Embryonic facial prominence (tissue), 1 donor: ENCODE measurements at regions not wholly inside any gene's neighbourhood (a gene's known extent, or its start where the extent isn't known, plus 50 kb on each side); places are given as distances from the start of the nearest gene placed in this dataset.

ENCODE experiments used
- DNase-seq: peaks from one replicate; pipeline ENCODE4 v3.0.0-alpha.2; 2016; ENCODE audit errors: extremely low spot score

- DNase-seq, result no peak
Measured at GRCh38 chrX:39972340-39972739, 125.4 kb downstream of the BCOR start.

- no peak for DNase-seq
Measured at GRCh38 chrX:39973810-39974209, 123.9 kb downstream of the BCOR start.

GRCh38 chrX:39974270-39974669 is 123.5 kb downstream of the BCOR start:
- DNase-seq, result no peak

- DNase-seq, result no peak
Measured at GRCh38 chrX:39975101-39975925, 122.4 kb downstream of the BCOR start.

- no peak for DNase-seq
Measured at GRCh38 chrX:39981946-39982345, 115.8 kb downstream of the BCOR start.

GRCh38 chrX:39982948-39983347 is 114.8 kb downstream of the BCOR start:
- no peak for DNase-seq

GRCh38 chrX:39983715-39984114 is 114.0 kb downstream of the BCOR start:
- no peak for DNase-seq

GRCh38 chrX:39984191-39984956 is 113.4 kb downstream of the BCOR start:
- no peak for DNase-seq

GRCh38 chrX:39985071-39985470 is 112.7 kb downstream of the BCOR start:
- DNase-seq, result no peak

- DNase-seq, result no peak
Measured at GRCh38 chrX:39985551-39985950, 112.2 kb downstream of the BCOR start.

- no peak for DNase-seq
Measured at GRCh38 chrX:39988496-39988895, 109.3 kb downstream of the BCOR start.

GRCh38 chrX:39990388-39990787 is 107.4 kb downstream of the BCOR start:
- DNase-seq, result no peak

GRCh38 chrX:39992300-39992699 is 105.5 kb downstream of the BCOR start:
- no peak for DNase-seq

GRCh38 chrX:39995457-39995856 is 102.3 kb downstream of the BCOR start:
- no peak for DNase-seq

GRCh38 chrX:39996536-39996935 is 101.2 kb downstream of the BCOR start:
- DNase-seq, result no peak

- DNase-seq, result no peak
Measured at GRCh38 chrX:39998636-39999406, 98.9 kb downstream of the BCOR start.
